ENCODE measurements at regions not wholly inside any gene's neighbourhood (a gene's known extent, or its start where the extent isn't known, plus 50 kb on each side); places are given as distances from the start of the nearest gene placed in this dataset.

GRCh38 chr6:132948889-132949288 lies 134.5 kb downstream of the RPS12 start:
- Histone ChIP-seq H2BK120ac (ENCODE audit: low read depth, low read length) (no peak overlapping the region), H4K20me1 (ENCODE audit: insufficient read depth, low read length) (no peaks in the 10 kb centered on the region), H3K23ac (ENCODE audit: low read depth, low read length) (no peak overlapping the region), H2BK20ac (ENCODE audit: low read depth, low read length) (no peak overlapping the region), H2BK15ac (ENCODE audit: low read depth, low read length) (no peak overlapping the region), H3K79me1 (ENCODE audit: low read depth in 1 of 2, low read length in 2 of 2) (no peaks in the 10 kb centered on the region), H2BK5ac (ENCODE audit: low read depth, low read length, poor library complexity, severe bottlenecking) (no peak overlapping the region), H3K27ac (ENCODE audit: insufficient read depth, low read length) (no peak overlapping the region), H3K14ac (replicated peaks; ENCODE audit: low read depth, low read length) (no peak overlapping the region), H3K27me3 (ENCODE audit: control insufficient read depth, insufficient read depth, low read length) (no peaks in the 10 kb centered on the region), H3K4me2 (ENCODE audit: low read depth, low read length) (no peak overlapping the region), H4K8ac (ENCODE audit: low read depth in 2 of 2, low read length in 2 of 2) (no peak overlapping the region), H3K56ac (ENCODE audit: extremely low read depth, insufficient read depth, low read length) (no peak overlapping the region), H3K4me1 (ENCODE audit: control insufficient read depth, insufficient read depth, low read length) (no peaks in the 10 kb centered on the region; the same call in 1 of the 2 replicates), H3K9ac (ENCODE audit: low read depth, low read length) (no peak overlapping the region), H2AK9ac (replicated peaks; ENCODE audit: low read depth, low read length, poor library complexity) (no peak overlapping the region), H3K4ac (ENCODE audit: low read depth, low read length) (no peak overlapping the region), H2AK5ac (ENCODE audit: low read depth, low read length) (no peak overlapping the region), H3K9me1 (ENCODE audit: insufficient read depth, low read length) (no peaks in the 10 kb centered on the region), H4K91ac (ENCODE audit: insufficient read depth, low read depth, low read length) (no peak overlapping the region), H3K9me3 (ENCODE audit: control insufficient read depth, insufficient read depth, low read length) (no peaks in the 10 kb centered on the region), H2AFZ (replicated peaks; ENCODE audit: low read length, poor library complexity) (peak overlapping the region; percentile 48), H3K36me3 (ENCODE audit: control insufficient read depth, insufficient read depth, low read length) (no peaks in the 10 kb centered on the region), H4K5ac (ENCODE audit: low read depth, low read length) (no peak overlapping the region), H3K4me3 (ENCODE audit: insufficient read depth, low read depth, low read length) (no peak overlapping the region), H3K18ac (ENCODE audit: low read depth, low read length) (no peak overlapping the region)
- ChIA-PET CTCF (no interaction called here), POLR2A (ENCODE audit: unreplicated experiment) (no interaction called here)
- in situ Hi-C loops (cut with MboI; ENCODE audit: low sequenced_read_pairs), result no loop called here
- dilution Hi-C loops (cut with HindIII; ENCODE audit: low sequenced_read_pairs, unreplicated experiment), result no loop called here
- TF ChIP-seq CHD1 (IDR thresholded peaks at IDR 0.05; ENCODE audit: low read depth, low read length) (no peak), FOS (IDR thresholded peaks at IDR 0.05; ENCODE audit: low read depth, low read length) (no peak)
- ATAC-seq (ENCODE audit: low read depth), result no peak
- DNase-seq, result no peak
- no TSS peak for BruUV-seq (replicated peaks)
- intact Hi-C loops (cut with micrococcal nuclease), result no loop called here
- WGBS, 2 experiments (ENCODE audit: extremely low coverage in 2 of 2, insufficient read length in 1 of 2), result 90% methylated on average over 2 of the region's 5 CpGs; no CpG with 5 or more reads in 1 of the 2 experiments

Measured in IMR-90 (cell line).